Adrenal gland (tissue), 9 donors: ENCODE measurements at regions not wholly inside any gene's neighbourhood (a gene's known extent, or its start where the extent isn't known, plus 50 kb on each side); places are given as distances from the start of the nearest gene placed in this dataset.

Experiments used
- DNase-seq, 7 donors: peaks; one replicate each; pipeline ENCODE4 v3.0.0-alpha.2; 2019 to 2020
- H3K27ac ChIP-seq, 5 donors: fragments of 200-600 bp; sonication (generic) in 4 of 5; 1 replicate in 3 of 5; 2 replicates in 2 of 5; pipeline versions ENCODE4 v1.5.1 to v1.8.0; 2016 to 2020; ENCODE audit warnings: mild to moderate bottlenecking in 1 of 5
- H3K27me3 ChIP-seq: fragments of 200-600 bp; 2 replicates; pipeline ENCODE4 v1.8.0; 2021
- H3K36me3 ChIP-seq, 2 donors: fragments of 200-600 bp; replicated peaks in 1 of 2; 1 replicate in 1 of 2; 2 replicates in 1 of 2; pipeline versions ENCODE4 v1.5.1 to v1.8.0; 2018 to 2022
- H3K4me1 ChIP-seq, 2 donors: fragments of 200-600 bp; replicated peaks in 1 of 2; 1 replicate in 1 of 2; 2 replicates in 1 of 2; pipeline versions ENCODE4 v1.5.1 to v1.8.0; 2018 to 2021
- H3K4me3 ChIP-seq, 4 donors: fragments of 200-600 bp; sonication (generic) in 3 of 4; one replicate each; pipeline ENCODE4 v1.5.1; 2016 to 2018
- H3K9me3 ChIP-seq, 3 donors: fragments of 200-600 bp; sonication (generic) in 1 of 3; replicated peaks in 1 of 3; 1 replicate in 2 of 3; 2 replicates in 1 of 3; pipeline versions ENCODE4 v1.5.1 to v1.8.0; 2016 to 2021
- CTCF ChIP-seq, 6 experiments: fragments of 450-650 bp in 4 of 6; fragments of 200-600 bp in 2 of 6; sonication (generic) in 1 of 6; IDR thresholded peaks; 1 replicate in 5 of 6; 2 replicates in 1 of 6; pipeline versions ENCODE4 v1.5.1 to v1.8.0; 2016 to 2021; ENCODE audit warnings: antibody characterized with exemption in 6 of 6, mild to moderate bottlenecking in 2 of 6, moderate library complexity in 1 of 6
- POLR2A ChIP-seq, 2 donors: fragments of 450-650 bp; IDR thresholded peaks; one replicate each; pipeline ENCODE4 v1.6.1; 2017; ENCODE audit warnings: antibody characterized with exemption in 2 of 2, mild to moderate bottlenecking in 2 of 2, moderate library complexity in 1 of 2
- WGBS, 4 donors: extraction: QIAGEN DNeasy Blood & Tissue Kit in 2 of 4; methylation state at CpG; one replicate each; pipeline versions ENCODE4 v1.1.5 to v1.1.7; 2013 to 2017; 5-methylcytosine and 5-hydroxymethylcytosine counted together
- intact Hi-C, 2 donors: fragments of 100-400 bp; cut with DNase I; formaldehyde crosslinking; loops; one replicate each; pipeline versions ENCODE4 v1.14.1 to v1.15.0; 2022 to 2023
- donor health status: healthy with polysubstance abuse.
- donor health status: Bipolar disorder and iron deficiency.
- donor health status: DM: yes; HTN: yes; CAD: no.
- donor health status: DM: no; HTN: no; CAD: no.
- donor health status: DM: no; HTN: no; CAD: no.

DNA sequence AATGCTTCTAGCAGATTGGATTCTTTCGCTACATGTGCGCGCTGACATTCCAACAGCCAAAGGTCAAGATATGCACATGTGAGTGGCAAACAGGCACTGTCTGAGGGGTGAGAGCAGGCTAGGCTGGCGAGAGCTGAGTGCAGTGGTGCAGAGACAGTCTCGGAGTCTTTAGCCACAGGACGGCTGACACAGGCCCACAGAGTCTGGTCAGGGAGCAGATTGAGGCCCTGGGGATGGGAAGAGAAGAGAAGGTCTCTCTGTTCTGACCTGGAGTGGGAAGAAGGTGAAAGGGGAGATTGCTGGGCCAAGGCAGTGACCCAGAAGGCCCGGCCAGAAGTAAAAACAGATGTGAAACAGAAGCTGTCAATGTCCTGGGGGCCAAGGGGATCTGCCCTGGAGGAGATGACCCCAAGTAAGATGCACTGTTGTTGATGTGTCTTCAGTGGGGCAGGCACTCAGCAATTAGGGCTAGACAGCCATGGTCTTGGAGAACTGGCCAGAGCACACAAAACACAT lies 197.8 kb downstream of the ETS1 start:
- WGBS, 4 donors: 77 to 81% (median 80%) methylated on average over 7 of the region's 7 CpGs
- Histone ChIP-seq H3K4me3 (no peak overlapping the region), H3K36me3 (no peaks in the 10 kb centered on the region), H3K4me1 (peaks cover 0 to 6% of the 10 kb centered on the region in 2 donors), H3K27me3 (no peaks in the 10 kb centered on the region), H3K9me3 (no peaks in the 10 kb centered on the region), H3K27ac (peak overlapping the region in 1 of 5 donors; percentile 32)
- TF ChIP-seq CTCF (IDR thresholded peaks at IDR 0.05) (no peak), POLR2A (IDR thresholded peaks at IDR 0.05) (no peak)
- intact Hi-C loops: no loop called here
- DNase-seq: peak in 1 of 7 donors; percentile 16

DNA sequence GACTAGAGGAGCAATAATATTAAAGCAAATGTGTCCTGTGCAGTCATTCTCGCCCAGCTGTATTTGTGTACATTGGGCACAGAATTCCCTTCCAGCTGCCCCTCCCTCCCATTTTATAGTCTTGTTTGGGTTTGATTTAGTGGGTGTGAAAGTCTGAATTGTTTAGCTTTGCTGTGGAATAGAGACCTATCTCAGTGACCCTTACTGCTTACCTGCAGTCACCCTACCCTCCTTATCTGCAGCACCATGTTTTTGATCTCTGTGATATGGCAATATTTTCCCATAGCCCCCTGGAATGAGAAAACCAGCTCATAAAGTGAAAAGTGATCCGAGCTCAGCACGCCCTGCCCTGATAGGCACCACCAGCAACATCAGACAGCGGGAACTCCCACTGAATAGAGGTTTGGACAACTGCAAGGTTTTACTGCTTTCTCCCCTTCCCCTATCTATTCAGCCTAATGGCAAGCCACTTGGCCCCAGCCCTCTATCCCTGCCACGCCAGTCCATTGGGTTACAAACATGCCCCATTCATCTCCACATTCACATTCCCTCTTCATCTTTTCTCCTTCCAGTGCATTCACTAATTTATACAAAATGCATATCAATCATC lies 199.0 kb downstream of the ETS1 start:
- intact Hi-C loops: no loop called here
- WGBS, 4 donors: 88 to 92% (median 90%) methylated on average over 5 of the region's 5 CpGs
- TF ChIP-seq CTCF (IDR thresholded peaks at IDR 0.05) (no peak), POLR2A (IDR thresholded peaks at IDR 0.05) (no peak)

GRCh38 chr11:128379587-128380580 lies 207.5 kb downstream of the ETS1 start:
- Histone ChIP-seq H3K4me3 (no peak overlapping the region), H3K9me3 (no peaks in the 10 kb centered on the region), H3K27me3 (no peaks in the 10 kb centered on the region), H3K27ac (no peak overlapping the region), H3K36me3 (no peaks in the 10 kb centered on the region), H3K4me1 (no peaks in the 10 kb centered on the region)
- DNase-seq: no peak
- intact Hi-C loops: no loop called here
- WGBS, 4 donors: 48 to 66% (median 64%) methylated on average over 3 of the region's 3 CpGs
- no peak for TF ChIP-seq POLR2A (IDR thresholded peaks at IDR 0.05)
- TF ChIP-seq CTCF (IDR thresholded peaks at IDR 0.05): no peak

More for the DNA sequence above, 199.0 kb downstream of the ETS1 start:
- no peaks in the 10 kb centered on the region for H3K36me3 ChIP-seq
- no peak for DNase-seq
- no peaks in the 10 kb centered on the region for H3K27me3 ChIP-seq
- no peak overlapping the region for H3K4me3 ChIP-seq
- H3K27ac ChIP-seq: no peak overlapping the region
- no peaks in the 10 kb centered on the region for H3K4me1 ChIP-seq
- no peaks in the 10 kb centered on the region for H3K9me3 ChIP-seq

DNA sequence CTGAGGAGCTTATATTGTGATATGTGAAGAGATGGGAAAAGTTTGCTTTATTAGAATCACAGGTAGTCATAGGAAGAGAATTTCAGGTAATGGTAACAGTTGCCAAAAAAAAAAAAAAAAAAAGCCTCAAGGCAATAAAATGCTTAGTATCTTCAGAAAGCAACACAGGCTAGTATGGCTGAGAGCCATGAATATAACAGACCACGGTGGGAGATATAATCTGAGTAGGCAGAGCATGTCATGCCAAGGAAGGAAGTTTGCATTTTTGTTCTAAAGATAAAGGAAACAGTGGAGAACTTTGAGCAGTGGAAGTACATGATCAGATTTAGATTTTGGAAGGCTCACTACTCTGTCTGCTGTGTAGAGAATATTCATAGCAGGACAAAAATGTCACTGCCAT lies 211.4 kb downstream of the ETS1 start:
- H3K27ac ChIP-seq: no peak overlapping the region
- no peaks in the 10 kb centered on the region for H3K36me3 ChIP-seq
- WGBS, 4 donors: 31 to 34% (median 33%) methylated on average over 1 of the region's 1 CpG
- no peaks in the 10 kb centered on the region for H3K9me3 ChIP-seq
- H3K4me1 ChIP-seq: no peaks in the 10 kb centered on the region
- H3K4me3 ChIP-seq: no peak overlapping the region
- H3K27me3 ChIP-seq: no peaks in the 10 kb centered on the region
- intact Hi-C loops: no loop called here
- no peak for DNase-seq
- TF ChIP-seq POLR2A (IDR thresholded peaks at IDR 0.05): no peak
- TF ChIP-seq CTCF (IDR thresholded peaks at IDR 0.05): no peak
